SK-N-SH (cell line): ENCODE measurements at regions not wholly inside any gene's neighbourhood (a gene's known extent, or its start where the extent isn't known, plus 50 kb on each side); places are given as distances from the start of the nearest gene placed in this dataset.

Source experiments
- CTCF ChIA-PET: fragments of 300-600, 350-600 bp; formaldehyde crosslinking; extraction: SDS; loops from one replicate; lab custom pipeline; 2021; lab: Yijun Ruan, JAX
- POLR2A ChIA-PET: fragments of 350-600 bp; sonication (Branson Sonifier 250); formaldehyde crosslinking; extraction: SDS; loops from one replicate; lab custom pipeline; 2020; ENCODE audit warnings: antibody characterized with exemption, inconsistent platforms; lab: Yijun Ruan, JAX
- DNase-seq: peaks from one replicate; pipeline ENCODE4 v3.0.0; 2012
- H2AFZ ChIP-seq: fragments of 200-600 bp; sonication (generic); 2 replicates; pipeline ENCODE4 v1.8.1; 2016; ENCODE audit warnings: antibody characterized with exemption, mild to moderate bottlenecking, low read depth
- H3F3A ChIP-seq: fragments of 200-600 bp; sonication (generic); replicated peaks from 2 replicates; pipeline ENCODE3; 2016; ENCODE audit warnings: antibody characterized with exemption, mild to moderate bottlenecking; ENCODE audit not compliant: insufficient read depth
- H3K27ac ChIP-seq, 2 experiments: fragments of 200-500 bp in 1 of 2; fragments of 200-600 bp in 1 of 2; sonication (Bioruptor generic) in 1 of 2; sonication (generic), shearing (Covaris generic) in 1 of 2; 2 replicates each; pipeline versions ENCODE4 v1.5.1 to v1.6.1; 2014 to 2016; ENCODE audit warnings: low read depth in 2 of 2, inconsistent platforms in 1 of 2, low read length in 1 of 2, mild to moderate bottlenecking in 1 of 2, mixed read lengths in 1 of 2
- H3K27me3 ChIP-seq: fragments of 200-600 bp; sonication (generic), shearing (Covaris generic); 2 replicates; pipeline ENCODE4 v1.6.1; 2016; ENCODE audit warnings: mixed run types; ENCODE audit not compliant: insufficient read depth
- H3K36me3 ChIP-seq, 2 experiments: fragments of 200-500 bp in 1 of 2; fragments of 200-600 bp in 1 of 2; sonication (Bioruptor generic) in 1 of 2; sonication (generic) in 1 of 2; replicated peaks in 1 of 2; 2 replicates each; pipeline versions ENCODE3 to v1.5.1; 2014 to 2016; ENCODE audit warnings: low read length in 1 of 2, mild to moderate bottlenecking in 1 of 2; ENCODE audit not compliant: insufficient read depth in 2 of 2, control insufficient read depth in 1 of 2
- H3K4me1 ChIP-seq, 2 experiments: fragments of 200-500 bp in 1 of 2; fragments of 200-600 bp in 1 of 2; sonication (Bioruptor generic) in 1 of 2; sonication (generic), shearing (Covaris generic) in 1 of 2; 2 replicates each; pipeline versions ENCODE4 v1.5.1 to v1.6.1; 2014 to 2016; ENCODE audit warnings: low read depth in 1 of 2, low read length in 1 of 2, mixed run types in 1 of 2; ENCODE audit not compliant: insufficient read depth in 2 of 2, control insufficient read depth in 1 of 2
- H3K4me2 ChIP-seq: fragments of 200-600 bp; sonication (generic), shearing (Covaris generic); 2 replicates; pipeline ENCODE4 v1.6.1; 2017; ENCODE audit warnings: mixed run types
- H3K4me3 ChIP-seq, 2 experiments: fragments of 200-500 bp in 1 of 2; fragments of 200-600 bp in 1 of 2; sonication (Bioruptor generic) in 1 of 2; sonication (generic), shearing (Covaris generic) in 1 of 2; 2 replicates each; pipeline versions ENCODE4 v1.5.1 to v1.8.1; 2014 to 2016; ENCODE audit warnings: low read depth in 2 of 2, inconsistent platforms in 1 of 2, low read length in 1 of 2, mild to moderate bottlenecking in 1 of 2, mixed read lengths in 1 of 2, moderate library complexity in 1 of 2
- H3K79me2 ChIP-seq: fragments of 200-600 bp; sonication (generic); 2 replicates; pipeline ENCODE4 v1.8.1; 2017; ENCODE audit warnings: mild to moderate bottlenecking; ENCODE audit not compliant: insufficient read depth
- H3K9ac ChIP-seq: fragments of 200-600 bp; sonication (generic); 2 replicates; pipeline ENCODE4 v1.6.1; 2017; ENCODE audit warnings: mixed run types
- H3K9me2 ChIP-seq: fragments of 200-600 bp; sonication (generic); 2 replicates; pipeline ENCODE4 v1.6.1; 2017; ENCODE audit warnings: mixed run types
- H3K9me3 ChIP-seq: fragments of 200-600 bp; sonication (generic); 2 replicates; pipeline ENCODE4 v1.6.1; 2017; ENCODE audit warnings: mixed run types, mild to moderate bottlenecking, moderate library complexity
- H4K20me1 ChIP-seq: fragments of 200-600 bp; sonication (generic); 2 replicates; pipeline ENCODE4 v1.6.1; 2017; ENCODE audit warnings: mild to moderate bottlenecking, mixed run types; ENCODE audit not compliant: insufficient read depth
- FOSL2 ChIP-seq: IDR thresholded peaks from 2 replicates; pipeline ENCODE4 v1.4.0; 2012; ENCODE audit warnings: low read depth, mild to moderate bottlenecking, moderate library complexity, borderline replicate concordance
- GATA2 ChIP-seq: sonication (generic); formaldehyde crosslinking; IDR thresholded peaks from 2 replicates; pipeline ENCODE4 v1.5.0; 2020; ENCODE audit warnings: mild to moderate bottlenecking, missing genetic modification reagents
- MEF2A ChIP-seq: IDR thresholded peaks from 2 replicates; pipeline ENCODE4 v1.4.0; 2012; ENCODE audit warnings: low read depth, borderline replicate concordance
- MXI1 ChIP-seq: IDR thresholded peaks from 2 replicates; pipeline ENCODE4 v1.6.1; 2012; ENCODE audit warnings: mild to moderate bottlenecking, low read depth, low read length, improper control_type of control experiment
- NFIC ChIP-seq: IDR thresholded peaks from 2 replicates; pipeline ENCODE4 v1.4.0; 2012; ENCODE audit warnings: borderline replicate concordance
- NRF1 ChIP-seq: IDR thresholded peaks from 2 replicates; pipeline ENCODE4 v1.6.1; 2012; ENCODE audit warnings: low read depth, mild to moderate bottlenecking, low read length
- POLR2AphosphoS5 ChIP-seq: IDR thresholded peaks from 2 replicates; pipeline ENCODE4 v1.6.1; 2012; ENCODE audit warnings: low read depth, low read length
- RAD21 ChIP-seq: IDR thresholded peaks from 2 replicates; pipeline ENCODE4 v1.6.1; 2012; ENCODE audit warnings: mild to moderate bottlenecking, low read length
- RXRA ChIP-seq: IDR thresholded peaks from 2 replicates; pipeline ENCODE4 v1.4.0; 2012; ENCODE audit warnings: low read depth, mild to moderate bottlenecking, borderline replicate concordance
- TCF12 ChIP-seq: IDR thresholded peaks from 2 replicates; pipeline ENCODE4 v1.4.0; 2012
- WGBS: methylation state at CpG from one replicate; pipeline ENCODE4 v1.1.6; 2017; ENCODE audit warnings: low lambda C conversion rate; 5-methylcytosine and 5-hydroxymethylcytosine counted together
- TF ChIP-seq, protein P1 (sequence below): fragments of 150-350 bp; IDR thresholded peaks from 2 replicates; pipeline ENCODE4 v1.6.1; 2016; ENCODE audit warnings: mild to moderate bottlenecking, low read depth, low read length

DNA sequence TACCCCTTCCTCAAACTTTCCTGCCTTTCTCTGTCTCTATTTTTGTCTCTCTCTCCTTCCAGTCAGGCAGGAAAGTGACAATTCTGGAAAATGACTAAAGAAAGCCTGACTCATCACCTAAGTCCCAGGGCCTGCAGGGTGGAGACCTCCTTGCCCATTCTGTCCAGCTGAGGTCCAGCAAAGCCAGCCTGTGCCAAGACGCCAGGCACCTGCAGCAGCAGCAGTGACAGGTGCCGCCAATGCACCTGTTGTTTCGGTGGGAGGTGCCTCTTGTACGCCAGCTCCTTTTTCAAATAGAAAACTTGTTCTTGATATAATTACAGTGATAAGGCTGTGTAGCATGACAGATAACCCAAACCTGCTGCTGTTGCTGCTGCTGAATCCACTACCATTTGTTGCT, 501.3 kb downstream of the NTRK3 start:
- Histone ChIP-seq H3K9me3 (no peaks in the 10 kb centered on the region), H3K4me2 (no peak overlapping the region), H3K9ac (no peak overlapping the region), H2AFZ (no peak overlapping the region), H3K4me3 (no peak overlapping the region), H3K79me2 (no peaks in the 10 kb centered on the region), H4K20me1 (no peaks in the 10 kb centered on the region), H3K27me3 (no peaks in the 10 kb centered on the region), H3K9me2 (no peaks in the 10 kb centered on the region), H3K36me3 (no peaks in the 10 kb centered on the region), H3K4me1 (peaks cover 9 to 11% of the 10 kb centered on the region in 2 experiments), H3F3A (peaks cover 13% of the 10 kb centered on the region), H3K27ac (no peak overlapping the region)
- ChIA-PET CTCF (no interaction called here), POLR2A (no interaction called here)
- 100% methylated on average over 3 of the region's 4 CpGs for WGBS
- TF ChIP-seq GATA2 (no peak), MEF2A (0 out of 2 replicates have a peak, but pooled peaks have one; percentile 36), NRF1 (no peak), MXI1 (no peak), RXRA (no peak), FOSL2 (0 out of 2 replicates have a peak, but pooled peaks have one; percentile 4), RAD21 (no peak), POLR2AphosphoS5 (no peak), NFIC (no peak), TCF12 (peak; percentile 32)
- DNase-seq, result no peak

DNA sequence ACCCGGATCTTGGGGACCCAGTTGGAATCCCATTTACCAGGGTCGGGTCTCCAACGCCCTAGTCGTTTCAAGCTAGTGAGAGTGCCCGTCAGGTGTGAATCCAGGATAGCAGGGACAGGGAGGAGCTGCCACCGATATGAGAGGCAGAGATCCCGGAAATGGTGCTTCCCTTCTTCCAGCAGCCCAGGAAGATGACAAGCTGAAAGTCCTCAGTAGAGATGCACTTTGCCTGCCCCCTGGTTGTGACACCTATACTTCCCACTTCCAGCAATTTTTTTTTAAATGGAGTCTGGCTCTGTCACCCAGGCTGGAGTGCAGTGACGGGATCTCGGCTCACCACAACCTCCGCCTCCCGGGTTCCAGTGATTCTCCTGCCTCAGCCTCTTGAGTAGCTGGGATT, 503.0 kb downstream of the NTRK3 start:
- no peak overlapping the region for H3K9ac ChIP-seq

More for the DNA sequence above, 503.0 kb downstream of the NTRK3 start:
- TF ChIP-seq RAD21, result peak; percentile 49
- TF ChIP-seq, protein P1, sequence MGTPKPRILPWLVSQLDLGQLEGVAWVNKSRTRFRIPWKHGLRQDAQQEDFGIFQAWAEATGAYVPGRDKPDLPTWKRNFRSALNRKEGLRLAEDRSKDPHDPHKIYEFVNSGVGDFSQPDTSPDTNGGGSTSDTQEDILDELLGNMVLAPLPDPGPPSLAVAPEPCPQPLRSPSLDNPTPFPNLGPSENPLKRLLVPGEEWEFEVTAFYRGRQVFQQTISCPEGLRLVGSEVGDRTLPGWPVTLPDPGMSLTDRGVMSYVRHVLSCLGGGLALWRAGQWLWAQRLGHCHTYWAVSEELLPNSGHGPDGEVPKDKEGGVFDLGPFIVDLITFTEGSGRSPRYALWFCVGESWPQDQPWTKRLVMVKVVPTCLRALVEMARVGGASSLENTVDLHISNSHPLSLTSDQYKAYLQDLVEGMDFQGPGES, result no peak
- TF ChIP-seq RXRA, result no peak
- TF ChIP-seq, all 33 proteins: peak for 1
- CTCF ChIA-PET, result no interaction called here
- WGBS, result 83% methylated on average over 11 of the region's 11 CpGs
- POLR2A ChIA-PET, result no interaction called here
- Histone ChIP-seq H2AFZ (no peak overlapping the region), H3F3A (peaks cover 13% of the 10 kb centered on the region), H3K4me1 (peaks cover 9 to 11% of the 10 kb centered on the region in 2 experiments), H3K27ac (peak overlapping the region in 1 of 2 experiments; percentile 59; a peak in 2 of 4 replicates), H3K36me3 (no peaks in the 10 kb centered on the region), H3K79me2 (no peaks in the 10 kb centered on the region), H3K4me2 (no peak overlapping the region), H3K27me3 (no peaks in the 10 kb centered on the region), H4K20me1 (no peaks in the 10 kb centered on the region), H3K9me2 (no peaks in the 10 kb centered on the region), H3K9me3 (no peaks in the 10 kb centered on the region), H3K4me3 (no peak overlapping the region)
- no peak for DNase-seq
